ENCODE measurements at regions not wholly inside any gene's neighbourhood (a gene's known extent, or its start where the extent isn't known, plus 50 kb on each side); places are given as distances from the start of the nearest gene placed in this dataset.

- DNase-seq (ENCODE audit: low spot score in 2 of 2): no peak
- no peak overlapping the region for H3K4me3 ChIP-seq (ENCODE audit: low read depth, poor library complexity, severe bottlenecking)
- intact Hi-C loops (cut with DNase I; ENCODE audit: low total_unique reads): no loop called here
- TF ChIP-seq, protein P1, sequence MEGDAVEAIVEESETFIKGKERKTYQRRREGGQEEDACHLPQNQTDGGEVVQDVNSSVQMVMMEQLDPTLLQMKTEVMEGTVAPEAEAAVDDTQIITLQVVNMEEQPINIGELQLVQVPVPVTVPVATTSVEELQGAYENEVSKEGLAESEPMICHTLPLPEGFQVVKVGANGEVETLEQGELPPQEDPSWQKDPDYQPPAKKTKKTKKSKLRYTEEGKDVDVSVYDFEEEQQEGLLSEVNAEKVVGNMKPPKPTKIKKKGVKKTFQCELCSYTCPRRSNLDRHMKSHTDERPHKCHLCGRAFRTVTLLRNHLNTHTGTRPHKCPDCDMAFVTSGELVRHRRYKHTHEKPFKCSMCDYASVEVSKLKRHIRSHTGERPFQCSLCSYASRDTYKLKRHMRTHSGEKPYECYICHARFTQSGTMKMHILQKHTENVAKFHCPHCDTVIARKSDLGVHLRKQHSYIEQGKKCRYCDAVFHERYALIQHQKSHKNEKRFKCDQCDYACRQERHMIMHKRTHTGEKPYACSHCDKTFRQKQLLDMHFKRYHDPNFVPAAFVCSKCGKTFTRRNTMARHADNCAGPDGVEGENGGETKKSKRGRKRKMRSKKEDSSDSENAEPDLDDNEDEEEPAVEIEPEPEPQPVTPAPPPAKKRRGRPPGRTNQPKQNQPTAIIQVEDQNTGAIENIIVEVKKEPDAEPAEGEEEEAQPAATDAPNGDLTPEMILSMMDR (IDR thresholded peaks at IDR 0.05): no peak
- WGBS, 2 donors: 40 to 52% methylated on average over 1 of the region's 1 CpG
Observed at GRCh38 chr2:41417511-41417910, 630.3 kb upstream of the PKDCC start.

DNA sequence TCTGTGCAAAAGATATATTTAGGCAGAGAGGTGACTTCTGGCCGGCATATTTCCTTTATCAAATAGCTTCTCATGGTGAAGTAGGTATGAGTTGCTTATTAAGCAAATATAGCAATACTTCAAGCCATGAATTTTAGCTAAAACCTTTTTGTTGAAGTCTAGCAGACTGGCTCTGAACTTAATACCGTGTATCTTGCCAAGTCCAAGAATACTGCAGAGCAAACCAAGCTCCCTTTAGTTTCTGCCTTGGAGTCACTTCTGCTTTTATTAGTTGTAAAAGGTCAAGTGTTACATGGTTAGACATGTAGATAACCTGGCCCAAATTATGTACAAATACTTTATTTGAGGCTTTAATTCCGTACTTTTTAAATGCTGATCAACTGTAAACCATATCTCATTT, 627.6 kb upstream of the PKDCC start:
- 69 to 71% methylated on average over 3 of the region's 3 CpGs for WGBS, 2 donors
- DNase-seq (ENCODE audit: low spot score in 2 of 2): no peak
- no peak overlapping the region for H3K4me3 ChIP-seq (ENCODE audit: low read depth, poor library complexity, severe bottlenecking)
- no peak for TF ChIP-seq POLR2A (IDR thresholded peaks at IDR 0.05)
- TF ChIP-seq, protein P1 (IDR thresholded peaks at IDR 0.05): no peak
- intact Hi-C loops (cut with DNase I; ENCODE audit: low total_unique reads): loop anchor here (5.0 kb wide), 1 partner anchor 62 kb away; no protein-coding TSS in a partner anchor

DNA sequence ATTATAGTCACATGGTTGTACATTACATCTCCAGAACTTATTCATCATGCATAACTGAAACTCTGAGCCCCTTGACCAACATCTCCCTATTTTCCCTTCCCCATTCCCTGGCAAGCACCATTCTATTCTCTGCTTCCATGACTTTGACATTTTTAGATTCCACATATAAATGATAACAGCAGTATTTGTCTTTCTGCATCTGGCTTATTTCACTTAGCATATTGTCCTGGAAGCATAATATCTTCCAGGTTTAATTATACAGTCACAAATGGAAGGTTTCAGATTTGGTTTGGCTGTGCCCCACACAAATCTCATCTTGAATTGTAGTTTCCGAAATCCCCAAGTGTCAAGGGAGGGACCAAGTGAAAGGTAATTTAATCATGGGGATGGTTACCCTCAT, 626.9 kb upstream of the PKDCC start:
- intact Hi-C loops (cut with DNase I; ENCODE audit: low total_unique reads): loop anchor here (5.0 kb wide), 1 partner anchor 61 kb away; no protein-coding TSS in a partner anchor
- TF ChIP-seq, protein P1 (IDR thresholded peaks at IDR 0.05): no peak
- TF ChIP-seq POLR2A (IDR thresholded peaks at IDR 0.05): no peak
- 89 to 100% methylated on average over 1 of the region's 1 CpG for WGBS, 2 donors
- DNase-seq (ENCODE audit: low spot score in 2 of 2): no peak
- H3K4me3 ChIP-seq (ENCODE audit: low read depth, poor library complexity, severe bottlenecking): no peak overlapping the region

GRCh38 chr2:41431756-41432155, 616.1 kb upstream of the PKDCC start:
- DNase-seq (ENCODE audit: low spot score in 2 of 2): no peak
- intact Hi-C loops (cut with DNase I; ENCODE audit: low total_unique reads): no loop called here
- 29 to 49% methylated on average over 2 of the region's 2 CpGs for WGBS, 2 donors
- H3K4me3 ChIP-seq (ENCODE audit: low read depth, poor library complexity, severe bottlenecking): no peak overlapping the region
- TF ChIP-seq POLR2A (IDR thresholded peaks at IDR 0.05): no peak
- TF ChIP-seq, protein P1 (IDR thresholded peaks at IDR 0.05): no peak

- WGBS, 2 donors: 89 to 95% methylated on average over 1 of the region's 1 CpG
- no peak overlapping the region for H3K4me3 ChIP-seq (ENCODE audit: low read depth, poor library complexity, severe bottlenecking)
- no peak for TF ChIP-seq POLR2A (IDR thresholded peaks at IDR 0.05)
- TF ChIP-seq, protein P1 (IDR thresholded peaks at IDR 0.05): no peak
- DNase-seq (ENCODE audit: low spot score in 2 of 2): no peak
- intact Hi-C loops (cut with DNase I; ENCODE audit: low total_unique reads): no loop called here
Observed at GRCh38 chr2:41432459-41432858, 615.4 kb upstream of the PKDCC start.

DNA sequence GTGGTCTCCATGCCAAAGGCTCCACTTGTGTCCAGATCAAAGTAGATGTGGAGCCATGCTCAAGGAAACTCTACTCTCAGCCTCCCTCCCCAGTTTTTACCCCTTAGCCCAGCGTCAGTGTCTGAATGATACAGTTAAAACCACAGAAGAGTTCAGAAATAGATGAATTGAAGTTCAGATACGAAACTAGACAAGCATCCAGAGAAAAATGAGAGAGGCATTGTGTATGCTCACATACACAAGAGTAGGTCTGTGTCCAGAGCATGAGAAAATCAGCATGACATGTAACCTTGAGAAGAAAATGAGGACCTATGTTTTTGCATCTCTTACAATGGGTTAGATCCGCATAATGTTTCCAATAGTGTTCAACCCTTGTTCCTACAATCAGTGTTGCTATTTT, 612.8 kb upstream of the PKDCC start:
- DNase-seq (ENCODE audit: low spot score in 2 of 2): no peak
- no peak for TF ChIP-seq POLR2A (IDR thresholded peaks at IDR 0.05)
- TF ChIP-seq, protein P1 (IDR thresholded peaks at IDR 0.05): no peak
- WGBS, 2 donors: 81 to 86% methylated on average over 3 of the region's 3 CpGs
- intact Hi-C loops (cut with DNase I; ENCODE audit: low total_unique reads): no loop called here
- no peak overlapping the region for H3K4me3 ChIP-seq (ENCODE audit: low read depth, poor library complexity, severe bottlenecking)
